ENCODE measurements at regions not wholly inside any gene's neighbourhood (a gene's known extent, or its start where the extent isn't known, plus 50 kb on each side); places are given as distances from the start of the nearest gene placed in this dataset.

- H3K4me3 ChIP-seq = no peak overlapping the region
- peaks cover 0 to 6% of the 10 kb centered on the region in 2 donors for H3K27me3 ChIP-seq
- no peak for TF ChIP-seq POLR2A (IDR thresholded peaks at IDR 0.05)
- TF ChIP-seq CTCF (IDR thresholded peaks at IDR 0.05) = no peak
- no peaks in the 10 kb centered on the region for H3K36me3 ChIP-seq
- intact Hi-C loops (cut with DNase I) = no loop called here
- H3K9me3 ChIP-seq = no peaks in the 10 kb centered on the region
- no peak for DNase-seq
- WGBS (ENCODE audit: insufficient coverage, low coverage, low lambda C conversion rate, missing lambda C conversion rate) = 76% methylated on average over 7 of the region's 7 CpGs
- peaks cover 0 to 4% (median 0%) of the 10 kb centered on the region in 4 donors for H3K4me1 ChIP-seq
- H3K27ac ChIP-seq = no peak overlapping the region
- ATAC-seq = no peak
Observed at GRCh38 chr5:175775416-175775815, 96.0 kb upstream of the CPLX2 start.

- Histone ChIP-seq H3K9me3 (no peaks in the 10 kb centered on the region), H3K36me3 (no peaks in the 10 kb centered on the region), H3K27ac (no peak overlapping the region), H3K4me1 (peaks cover 0 to 4% (median 0%) of the 10 kb centered on the region in 4 donors), H3K4me3 (no peak overlapping the region), H3K27me3 (peaks cover 0 to 6% of the 10 kb centered on the region in 2 donors)
- WGBS (ENCODE audit: insufficient coverage, low coverage, low lambda C conversion rate, missing lambda C conversion rate) = 32% methylated on average over 5 of the region's 7 CpGs
- ATAC-seq = peak; percentile 61 to 85 (median 80)
- DNase-seq = peak; percentile 64 to 83 (median 72)
- TF ChIP-seq POLR2A (IDR thresholded peaks at IDR 0.05) (no peak), CTCF (IDR thresholded peaks at IDR 0.05) (no peak)
- intact Hi-C loops (cut with DNase I) = no loop called here
Observed at GRCh38 chr5:175778951-175779503, 92.4 kb upstream of the CPLX2 start.

GRCh38 chr5:175783739-175784138 is 87.6 kb upstream of the CPLX2 start:
- intact Hi-C loops (cut with DNase I) = no loop called here
- H3K9me3 ChIP-seq = no peaks in the 10 kb centered on the region
- H3K4me1 ChIP-seq = peaks cover 0 to 4% (median 0%) of the 10 kb centered on the region in 4 donors
- DNase-seq (no peak), ATAC-seq (no peak)
- H3K36me3 ChIP-seq = no peaks in the 10 kb centered on the region
- no peak overlapping the region for H3K4me3 ChIP-seq
- no peaks in the 10 kb centered on the region for H3K27me3 ChIP-seq
- no peak overlapping the region for H3K27ac ChIP-seq
- TF ChIP-seq CTCF (IDR thresholded peaks at IDR 0.05) (no peak), POLR2A (IDR thresholded peaks at IDR 0.05) (no peak)

GRCh38 chr5:175784230-175784629 is 87.1 kb upstream of the CPLX2 start:
- intact Hi-C loops (cut with DNase I) = no loop called here
- WGBS (ENCODE audit: insufficient coverage, low coverage, low lambda C conversion rate, missing lambda C conversion rate) = 63% methylated on average over 1 of the region's 1 CpG
- no peaks in the 10 kb centered on the region for H3K27me3 ChIP-seq

More at GRCh38 chr5:175784230-175784629, 87.1 kb upstream of the CPLX2 start:
- Histone ChIP-seq H3K4me1 (no peaks in the 10 kb centered on the region), H3K27ac (no peak overlapping the region), H3K9me3 (no peaks in the 10 kb centered on the region), H3K36me3 (no peaks in the 10 kb centered on the region), H3K4me3 (no peak overlapping the region)
- DNase-seq (no peak), ATAC-seq (no peak)
- TF ChIP-seq POLR2A (IDR thresholded peaks at IDR 0.05) (no peak), CTCF (IDR thresholded peaks at IDR 0.05) (no peak)

Measured in right lobe of liver (tissue), 6 donors.